ENCODE measurements at regions not wholly inside any gene's neighbourhood (a gene's known extent, or its start where the extent isn't known, plus 50 kb on each side); places are given as distances from the start of the nearest gene placed in this dataset.

GRCh38 chr2:3911882-3912455 is 208.6 kb downstream of the DCDC2C start:
- H3K9ac ChIP-seq (ENCODE audit: low read length): no peak overlapping the region
- TF ChIP-seq EZH2phosphoT487 (conservative IDR thresholded peaks at IDR 0.05; ENCODE audit: low read length): no peak
- TF ChIP-seq CTCF (IDR thresholded peaks at IDR 0.05; ENCODE audit: insufficient read depth, low read length, poor library complexity, severe bottlenecking): no peak
- H3K27me3 ChIP-seq (ENCODE audit: low read length): no peaks in the 10 kb centered on the region
- H3K4me3 ChIP-seq (ENCODE audit: insufficient read depth, low read length, poor library complexity, severe bottlenecking): no peak overlapping the region
- H3K4me2 ChIP-seq (ENCODE audit: low read depth, low read length, poor library complexity, severe bottlenecking): no peak overlapping the region
- no peaks in the 10 kb centered on the region for H4K20me1 ChIP-seq (ENCODE audit: low read depth, low read length)
- no peak overlapping the region for H3K27ac ChIP-seq (ENCODE audit: low read depth, low read length)
- no peaks in the 10 kb centered on the region for H3F3A ChIP-seq (ENCODE audit: insufficient read depth)
- H3K79me2 ChIP-seq (ENCODE audit: insufficient read depth, low read length): no peaks in the 10 kb centered on the region
- H3K9me3 ChIP-seq (ENCODE audit: insufficient read depth, low read length): 0 out of 2 replicates have a peak, but pooled peaks cover 2% of the 10 kb centered on the region
- no peaks in the 10 kb centered on the region for H3K9me2 ChIP-seq (replicated peaks; ENCODE audit: insufficient read depth, low read length)
- no peak overlapping the region for H2AFZ ChIP-seq (ENCODE audit: low read depth, low read length, severe bottlenecking)
- H3K36me3 ChIP-seq (ENCODE audit: low read length): no peaks in the 10 kb centered on the region

GRCh38 chr2:3913166-3913565 is 209.8 kb downstream of the DCDC2C start:
- no peak overlapping the region for H2AFZ ChIP-seq (ENCODE audit: low read depth, low read length, severe bottlenecking)
- no peak overlapping the region for H3K27ac ChIP-seq (ENCODE audit: low read depth, low read length)
- no peaks in the 10 kb centered on the region for H3K79me2 ChIP-seq (ENCODE audit: insufficient read depth, low read length)

GRCh38 chr2:3914241-3914640 is 210.9 kb downstream of the DCDC2C start:
- H3K9me2 ChIP-seq (replicated peaks; ENCODE audit: insufficient read depth, low read length): no peaks in the 10 kb centered on the region
- H3K4me2 ChIP-seq (ENCODE audit: low read depth, low read length, poor library complexity, severe bottlenecking): no peak overlapping the region
- no peak overlapping the region for H2AFZ ChIP-seq (ENCODE audit: low read depth, low read length, severe bottlenecking)
- H3K9ac ChIP-seq (ENCODE audit: low read length): no peak overlapping the region
- no peaks in the 10 kb centered on the region for H3K27me3 ChIP-seq (ENCODE audit: low read length)
- H3K36me3 ChIP-seq (ENCODE audit: low read length): no peaks in the 10 kb centered on the region
- no peaks in the 10 kb centered on the region for H3K9me3 ChIP-seq (ENCODE audit: insufficient read depth, low read length)
- no peak overlapping the region for H3K27ac ChIP-seq (ENCODE audit: low read depth, low read length)
- TF ChIP-seq CTCF (IDR thresholded peaks at IDR 0.05; ENCODE audit: insufficient read depth, low read length, poor library complexity, severe bottlenecking): no peak
- TF ChIP-seq EZH2phosphoT487 (conservative IDR thresholded peaks at IDR 0.05; ENCODE audit: low read length): no peak
- no peaks in the 10 kb centered on the region for H3K79me2 ChIP-seq (ENCODE audit: insufficient read depth, low read length)
- H3F3A ChIP-seq (ENCODE audit: insufficient read depth): no peaks in the 10 kb centered on the region
- no peaks in the 10 kb centered on the region for H4K20me1 ChIP-seq (ENCODE audit: low read depth, low read length)
- no peak overlapping the region for H3K4me3 ChIP-seq (ENCODE audit: insufficient read depth, low read length, poor library complexity, severe bottlenecking)

More at GRCh38 chr2:3913166-3913565, 209.8 kb downstream of the DCDC2C start:
- no peak for TF ChIP-seq CTCF (IDR thresholded peaks at IDR 0.05; ENCODE audit: insufficient read depth, low read length, poor library complexity, severe bottlenecking)
- TF ChIP-seq EZH2phosphoT487 (conservative IDR thresholded peaks at IDR 0.05; ENCODE audit: low read length): no peak
- H3K4me2 ChIP-seq (ENCODE audit: low read depth, low read length, poor library complexity, severe bottlenecking): no peak overlapping the region
- H3K9me2 ChIP-seq (replicated peaks; ENCODE audit: insufficient read depth, low read length): no peaks in the 10 kb centered on the region
- no peaks in the 10 kb centered on the region for H4K20me1 ChIP-seq (ENCODE audit: low read depth, low read length)
- no peaks in the 10 kb centered on the region for H3K27me3 ChIP-seq (ENCODE audit: low read length)
- no peaks in the 10 kb centered on the region for H3F3A ChIP-seq (ENCODE audit: insufficient read depth)
- H3K9me3 ChIP-seq (ENCODE audit: insufficient read depth, low read length): no peaks in the 10 kb centered on the region
- no peak overlapping the region for H3K9ac ChIP-seq (ENCODE audit: low read length)
- no peaks in the 10 kb centered on the region for H3K36me3 ChIP-seq (ENCODE audit: low read length)
- no peak overlapping the region for H3K4me3 ChIP-seq (ENCODE audit: insufficient read depth, low read length, poor library complexity, severe bottlenecking)
